Neural cell (in vitro differentiated cells): ENCODE measurements at regions not wholly inside any gene's neighbourhood (a gene's known extent, or its start where the extent isn't known, plus 50 kb on each side); places are given as distances from the start of the nearest gene placed in this dataset.

Experiments
- H2AFZ ChIP-seq: fragments of 200-600, 300-800 bp; sonication (generic), shearing (Covaris generic); 2 replicates; pipeline ENCODE4 v1.6.0; 2014; ENCODE audit warnings: low read depth, mild to moderate bottlenecking, antibody characterized with exemption, low read length, moderate library complexity
- H3F3A ChIP-seq: fragments of 200-600 bp; shearing (Covaris generic); 2 replicates; pipeline ENCODE4 v1.6.1; 2016; ENCODE audit warnings: mild to moderate bottlenecking, moderate library complexity, mixed read lengths, antibody characterized with exemption, low read length; ENCODE audit not compliant: insufficient read depth, poor library complexity, severe bottlenecking
- H3K27ac ChIP-seq: fragments of 200-600, 300-800 bp; sonication (generic), shearing (Covaris generic); 2 replicates; pipeline ENCODE4 v1.5.1; 2014; ENCODE audit warnings: mild to moderate bottlenecking, low read length, moderate library complexity
- H3K27me3 ChIP-seq: fragments of 300-800, 200-600 bp; sonication (generic), shearing (Covaris generic); 2 replicates; pipeline ENCODE4 v1.6.0; 2014; ENCODE audit warnings: mild to moderate bottlenecking, low read depth, low read length, moderate library complexity; ENCODE audit not compliant: insufficient read depth
- H3K36me3 ChIP-seq: fragments of 300-800, 200-600 bp; sonication (generic), shearing (Covaris generic); 2 replicates; pipeline ENCODE4 v1.5.1; 2014; ENCODE audit warnings: mild to moderate bottlenecking, antibody characterized with exemption, low read length, moderate library complexity; ENCODE audit not compliant: insufficient read depth
- H3K4me2 ChIP-seq: fragments of 300-800, 200-600 bp; sonication (generic), shearing (Covaris generic); 2 replicates; pipeline ENCODE4 v1.6.0; 2014; ENCODE audit warnings: mild to moderate bottlenecking, low read length
- H3K4me3 ChIP-seq: fragments of 300-800, 200-600 bp; sonication (generic), shearing (Covaris generic); 2 replicates; pipeline ENCODE4 v1.5.1; 2014; ENCODE audit warnings: mild to moderate bottlenecking, low read length, moderate library complexity
- H3K79me2 ChIP-seq: fragments of 200-600 bp; shearing (Covaris generic); replicated peaks from 2 replicates; pipeline ENCODE4 v1.6.0; 2014; ENCODE audit warnings: mild to moderate bottlenecking, low read length, moderate library complexity; ENCODE audit not compliant: insufficient read depth
- H3K9ac ChIP-seq: fragments of 300-800, 200-600 bp; sonication (generic), shearing (Covaris generic); 2 replicates; pipeline ENCODE4 v1.6.1; 2016; ENCODE audit warnings: mild to moderate bottlenecking, low read length, mixed read lengths
- H3K9me2 ChIP-seq: fragments of 200-600 bp; shearing (Covaris generic); 2 replicates; pipeline ENCODE4 v1.6.1; 2016; ENCODE audit warnings: mild to moderate bottlenecking, low read length, mixed read lengths; ENCODE audit not compliant: insufficient read depth
- H3K9me3 ChIP-seq: fragments of 200-600, 300-800 bp; sonication (generic), shearing (Covaris generic); 2 replicates; pipeline ENCODE4 v1.6.1; 2016; ENCODE audit warnings: mild to moderate bottlenecking, mixed run types, low read length, moderate library complexity, mixed read lengths
- H4K20me1 ChIP-seq: fragments of 200-600 bp; shearing (Covaris generic); 2 replicates; pipeline ENCODE4 v1.6.1; 2016; ENCODE audit warnings: mild to moderate bottlenecking, mixed run types; ENCODE audit not compliant: insufficient read depth
- CTCF ChIP-seq: fragments of 450-650 bp; IDR thresholded peaks from 2 replicates; pipeline ENCODE4 v1.5.1; 2014; ENCODE audit warnings: antibody characterized with exemption, mild to moderate bottlenecking, moderate library complexity; ENCODE audit not compliant: poor library complexity, severe bottlenecking
- EP300 ChIP-seq: fragments of 450-650 bp; conservative IDR thresholded peaks from 2 replicates; pipeline ENCODE4 v1.6.1; 2014; ENCODE audit warnings: antibody characterized with exemption, mild to moderate bottlenecking, moderate library complexity; ENCODE audit not compliant: poor library complexity, severe bottlenecking
- EZH2 ChIP-seq: fragments of 200-600, 300-800 bp; shearing (Covaris generic), sonication (generic); IDR thresholded peaks from 2 replicates; pipeline ENCODE4 v1.6.1; 2014; ENCODE audit warnings: antibody characterized with exemption, low read length, borderline replicate concordance, mild to moderate bottlenecking; ENCODE audit not compliant: insufficient read depth, poor library complexity, severe bottlenecking
- MXI1 ChIP-seq: fragments of 450-650 bp; conservative IDR thresholded peaks from 2 replicates; pipeline ENCODE4 v1.6.1; 2014; ENCODE audit warnings: antibody characterized with exemption, mild to moderate bottlenecking; ENCODE audit not compliant: poor library complexity, severe bottlenecking
- POLR2AphosphoS5 ChIP-seq: IDR thresholded peaks from 2 replicates; pipeline ENCODE4 v1.6.1; 2012
- RAD21 ChIP-seq: fragments of 450-650 bp; conservative IDR thresholded peaks from 2 replicates; pipeline ENCODE4 v1.6.1; 2014; ENCODE audit warnings: antibody characterized with exemption, mild to moderate bottlenecking, moderate library complexity
- REST ChIP-seq: IDR thresholded peaks from 2 replicates; pipeline ENCODE4 v1.6.1; 2012; ENCODE audit warnings: borderline replicate concordance
- SMC3 ChIP-seq: fragments of 450-650 bp; conservative IDR thresholded peaks from 2 replicates; pipeline ENCODE4 v1.6.1; 2014; ENCODE audit warnings: antibody characterized with exemption, mild to moderate bottlenecking, moderate library complexity; ENCODE audit not compliant: poor library complexity
- TAF1 ChIP-seq: IDR thresholded peaks from 2 replicates; pipeline ENCODE4 v1.6.1; 2012; ENCODE audit warnings: low read depth

- no peaks in the 10 kb centered on the region for H3K27me3 ChIP-seq
- no peaks in the 10 kb centered on the region for H3K9me2 ChIP-seq
- H3K4me3 ChIP-seq = no peak overlapping the region
- no peak overlapping the region for H2AFZ ChIP-seq
- no peak overlapping the region for H3K9ac ChIP-seq
- no peak overlapping the region for H3K4me2 ChIP-seq
- no peaks in the 10 kb centered on the region for H3K79me2 ChIP-seq
- no peaks in the 10 kb centered on the region for H3K36me3 ChIP-seq
- H3K27ac ChIP-seq = no peak overlapping the region
- H4K20me1 ChIP-seq = no peaks in the 10 kb centered on the region
- TF ChIP-seq CTCF (no peak), MXI1 (no peak), TAF1 (no peak), SMC3 (no peak), EZH2 (no peak), EP300 (no peak), RAD21 (no peak), REST (no peak), POLR2AphosphoS5 (no peak)
- H3K9me3 ChIP-seq = no peaks in the 10 kb centered on the region
- H3F3A ChIP-seq = no peaks in the 10 kb centered on the region
Observed at GRCh38 chr10:84704101-84704500, 375.7 kb downstream of the CCSER2 start.

GRCh38 chr10:84706431-84706830 is 378.0 kb downstream of the CCSER2 start:
- no peak overlapping the region for H3K27ac ChIP-seq
- no peak for TF ChIP-seq POLR2AphosphoS5
- no peaks in the 10 kb centered on the region for H3K9me3 ChIP-seq
- H3F3A ChIP-seq = no peaks in the 10 kb centered on the region
- H3K4me3 ChIP-seq = no peak overlapping the region
- H3K36me3 ChIP-seq = no peaks in the 10 kb centered on the region
- H2AFZ ChIP-seq = no peak overlapping the region
- no peak overlapping the region for H3K4me2 ChIP-seq
- no peaks in the 10 kb centered on the region for H3K27me3 ChIP-seq
- H3K9me2 ChIP-seq = no peaks in the 10 kb centered on the region
- H4K20me1 ChIP-seq = no peaks in the 10 kb centered on the region
- H3K9ac ChIP-seq = no peak overlapping the region
- no peaks in the 10 kb centered on the region for H3K79me2 ChIP-seq

GRCh38 chr10:84706875-84707274 is 378.5 kb downstream of the CCSER2 start:
- H3K79me2 ChIP-seq = no peaks in the 10 kb centered on the region
- H2AFZ ChIP-seq = no peak overlapping the region
- no peak overlapping the region for H3K27ac ChIP-seq
- no peaks in the 10 kb centered on the region for H3K36me3 ChIP-seq
- no peaks in the 10 kb centered on the region for H3K9me3 ChIP-seq
- no peaks in the 10 kb centered on the region for H3K9me2 ChIP-seq
- H3F3A ChIP-seq = no peaks in the 10 kb centered on the region
- no peak overlapping the region for H3K4me2 ChIP-seq
- H3K9ac ChIP-seq = no peak overlapping the region
- H3K27me3 ChIP-seq = no peaks in the 10 kb centered on the region
- no peak for TF ChIP-seq SMC3
- TF ChIP-seq EZH2 = no peak
- no peak for TF ChIP-seq EP300
- TF ChIP-seq CTCF = no peak
- TF ChIP-seq RAD21 = no peak
- TF ChIP-seq POLR2AphosphoS5 = no peak
- no peak for TF ChIP-seq TAF1
- no peaks in the 10 kb centered on the region for H4K20me1 ChIP-seq
- H3K4me3 ChIP-seq = no peak overlapping the region
